GM18951 (cell line): ENCODE measurements at regions not wholly inside any gene's neighbourhood (a gene's known extent, or its start where the extent isn't known, plus 50 kb on each side); places are given as distances from the start of the nearest gene placed in this dataset.

ENCODE experiments used
- POLR2A ChIP-seq: IDR thresholded peaks from 4 replicates; pipeline ENCODE4 v1.6.1; 2011; ENCODE audit warnings: mild to moderate bottlenecking; ENCODE audit not compliant: insufficient read length, insufficient read depth; ENCODE audit errors: extremely low read depth
- in situ Hi-C: fragments of 300-500 bp; cut with MboI; formaldehyde crosslinking; loops from one replicate; pipeline ENCODE4 v1.12.0; 2022; ENCODE audit warnings: low sequenced_read_pairs, mixed read lengths, inconsistent platforms; ENCODE audit not compliant: unreplicated experiment

DNA sequence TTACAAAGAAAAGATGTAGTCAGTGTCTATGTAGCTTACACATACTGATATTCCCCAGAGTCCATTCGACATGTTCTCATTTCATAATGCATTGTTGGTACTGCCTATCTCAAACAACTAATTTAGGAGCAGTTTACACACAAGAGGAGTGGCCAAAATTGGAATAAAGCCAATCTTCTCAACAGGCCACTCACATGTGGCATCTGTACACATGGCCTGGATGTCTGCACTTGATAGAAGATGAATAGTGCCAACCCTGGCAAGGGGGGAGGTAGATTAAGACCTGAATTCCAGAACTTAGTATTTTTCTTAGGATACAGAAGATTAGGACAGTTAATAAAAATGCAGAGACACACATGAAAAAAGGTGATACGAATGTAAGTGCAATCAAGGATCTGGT is 125.3 kb upstream of the STARD3NL start:
- in situ Hi-C loops = no loop called here
- no peak for TF ChIP-seq POLR2A

GRCh38 chr7:38054199-38054598 is 123.8 kb upstream of the STARD3NL start:
- no peak for TF ChIP-seq POLR2A
- in situ Hi-C loops = no loop called here

DNA sequence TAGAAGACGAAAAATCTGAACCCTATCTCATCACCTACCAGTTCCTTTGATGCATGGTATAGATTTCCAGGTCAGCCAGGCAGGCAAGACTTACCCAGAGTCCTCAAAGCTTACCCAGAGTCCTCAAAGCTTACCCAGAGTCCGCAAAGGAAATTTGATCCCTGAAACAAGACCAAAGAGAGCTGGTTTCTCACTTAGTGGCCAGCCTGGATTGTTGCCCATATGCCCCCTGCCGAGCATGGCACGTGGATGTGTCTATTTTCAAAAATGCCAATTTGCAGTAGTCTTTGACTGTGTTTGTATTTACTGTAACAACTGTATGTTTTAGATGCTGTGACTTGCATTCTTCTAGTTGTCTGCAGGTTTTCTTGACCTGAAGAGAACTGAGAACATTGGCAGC is 120.2 kb upstream of the STARD3NL start:
- in situ Hi-C loops = no loop called here
- TF ChIP-seq POLR2A = no peak

- no peak for TF ChIP-seq POLR2A
- in situ Hi-C loops = no loop called here
These were observed 117.9 kb upstream of the STARD3NL start for GRCh38 chr7:38060116-38060515.

DNA sequence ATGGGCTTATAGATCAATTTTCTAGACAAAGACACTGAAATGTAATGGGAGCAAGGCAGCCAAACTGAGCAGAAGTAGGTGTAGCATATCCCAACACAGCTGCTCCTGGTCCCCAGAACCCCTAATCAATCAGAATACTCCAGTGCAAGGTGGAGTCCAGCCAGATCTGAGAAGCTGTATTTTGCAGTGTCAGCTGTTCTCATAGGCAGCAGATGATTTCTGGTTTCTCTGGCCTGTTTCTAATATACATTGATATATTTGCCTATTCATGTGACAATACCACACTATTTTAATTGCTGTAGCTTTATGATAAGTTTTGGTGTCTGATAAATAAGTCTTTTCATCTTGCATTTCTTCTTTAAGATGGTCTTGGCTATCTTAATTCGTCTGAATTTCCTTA is 117.4 kb upstream of the STARD3NL start:
- in situ Hi-C loops = no loop called here

DNA sequence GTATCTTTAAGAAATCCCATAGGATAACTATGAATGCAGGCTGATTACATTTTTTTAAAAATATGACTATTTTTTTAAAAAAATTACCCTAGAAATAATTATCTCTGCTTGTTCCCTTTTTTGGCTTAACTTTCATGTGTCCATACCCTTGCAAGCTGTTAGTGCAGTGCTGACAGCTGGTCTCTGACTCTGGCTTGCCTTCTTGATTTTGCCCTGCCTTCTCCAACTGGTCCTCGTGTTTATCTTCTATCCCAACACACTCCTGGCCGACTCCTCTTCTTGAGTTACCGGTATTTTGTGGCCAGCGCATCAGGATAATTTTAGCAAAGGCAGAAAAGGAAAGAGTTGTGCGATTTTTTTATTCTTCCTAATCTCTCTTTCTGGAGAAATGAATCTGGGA is 111.7 kb upstream of the STARD3NL start:
- TF ChIP-seq POLR2A = no peak
- in situ Hi-C loops = no loop called here

More for the DNA sequence above, 117.4 kb upstream of the STARD3NL start:
- no peak for TF ChIP-seq POLR2A

DNA sequence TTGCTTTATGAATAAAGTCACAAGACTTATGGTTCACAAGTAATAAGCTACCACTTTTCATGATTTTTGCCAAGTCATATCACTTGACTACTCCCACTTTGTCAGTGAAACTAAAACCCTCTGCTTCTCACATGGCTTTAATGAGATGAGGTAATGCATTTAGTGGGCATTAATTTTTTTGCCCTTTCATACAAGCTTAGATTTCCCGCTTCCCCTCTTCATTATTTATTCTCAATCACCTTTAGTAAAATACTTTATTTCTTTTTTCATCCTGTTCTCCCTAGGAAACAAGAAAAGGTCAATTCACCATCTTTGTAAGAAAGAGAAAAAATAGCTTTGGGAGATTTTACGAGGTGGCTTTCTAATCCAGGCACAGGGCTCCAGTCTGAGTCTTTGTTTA is 109.6 kb upstream of the STARD3NL start:
- in situ Hi-C loops = no loop called here
- no peak for TF ChIP-seq POLR2A

DNA sequence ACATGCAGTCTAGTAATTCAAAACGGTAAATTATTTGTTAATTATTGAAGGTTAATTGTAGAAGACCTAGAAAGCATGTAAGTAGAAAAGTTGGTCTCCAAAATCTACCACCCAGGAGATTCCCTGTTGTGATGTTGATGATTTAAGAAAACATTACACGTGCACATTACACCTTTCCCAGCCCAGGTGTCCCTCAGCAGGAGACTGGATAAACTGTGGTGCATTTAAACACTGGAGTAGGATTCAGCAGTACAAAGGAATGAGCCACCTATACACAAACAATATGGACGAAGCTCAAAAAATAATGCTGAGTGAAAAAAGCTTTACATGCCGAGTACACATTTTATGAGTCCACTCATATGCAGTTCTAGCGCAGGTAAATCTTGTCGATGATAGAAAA is 109.0 kb upstream of the STARD3NL start:
- in situ Hi-C loops = no loop called here
- no peak for TF ChIP-seq POLR2A

GRCh38 chr7:38070718-38071117 is 107.3 kb upstream of the STARD3NL start:
- no peak for TF ChIP-seq POLR2A
- in situ Hi-C loops = no loop called here

GRCh38 chr7:38086857-38087256 is 91.2 kb upstream of the STARD3NL start:
- no peak for TF ChIP-seq POLR2A
- in situ Hi-C loops = no loop called here

- in situ Hi-C loops = no loop called here
- TF ChIP-seq POLR2A = no peak
These were observed 75.5 kb upstream of the STARD3NL start for GRCh38 chr7:38102507-38102906.

GRCh38 chr7:38105874-38106483 is 72.1 kb upstream of the STARD3NL start:
- in situ Hi-C loops = loop anchor here (5.0 kb wide), 1 partner anchor 116 kb away; no protein-coding TSS in a partner anchor

DNA sequence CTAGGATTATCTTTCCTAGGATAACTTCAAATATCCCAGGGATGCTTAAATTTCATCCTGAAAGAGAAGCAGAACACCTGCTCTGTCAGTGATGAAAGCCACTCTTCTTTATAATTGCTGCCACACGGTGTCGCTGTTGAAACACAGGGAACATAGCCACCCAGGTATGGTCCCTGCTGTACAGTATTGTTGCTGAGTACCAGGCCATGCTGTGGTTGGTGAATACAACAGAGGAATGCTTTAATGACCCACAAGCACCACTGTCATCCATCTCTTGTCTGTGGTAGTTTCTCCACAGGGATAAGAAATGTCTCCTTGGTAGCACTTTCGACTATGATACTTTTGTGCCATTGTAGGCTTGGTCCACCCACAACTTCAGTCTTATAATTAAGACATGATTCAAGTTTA is 70.6 kb upstream of the STARD3NL start:
- in situ Hi-C loops = loop anchor here (5.0 kb wide), 1 partner anchor 115 kb away; no protein-coding TSS in a partner anchor
- TF ChIP-seq POLR2A = no peak

More at GRCh38 chr7:38105874-38106483, 72.1 kb upstream of the STARD3NL start:
- no peak for TF ChIP-seq POLR2A

- TF ChIP-seq POLR2A = no peak
- in situ Hi-C loops = no loop called here
These were observed 66.0 kb upstream of the STARD3NL start for GRCh38 chr7:38112075-38112474.

DNA sequence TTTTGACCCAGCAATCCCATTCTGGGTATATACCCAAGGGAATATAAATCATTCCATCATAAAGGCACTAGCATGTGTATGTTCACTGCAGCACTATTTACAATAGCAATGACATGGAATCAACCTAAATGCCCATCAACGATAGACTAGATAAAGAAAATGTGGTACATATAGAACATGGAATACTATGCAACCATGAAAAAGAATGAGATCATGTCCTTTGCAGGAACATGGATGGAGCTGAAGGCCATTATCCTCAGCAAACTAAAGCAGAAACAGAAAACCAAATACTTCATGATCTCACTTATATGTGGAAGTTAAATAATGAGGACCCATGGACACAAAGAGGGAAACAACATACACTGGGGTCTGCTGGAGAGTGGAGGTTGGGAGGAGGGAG is 58.0 kb upstream of the STARD3NL start:
- no peak for TF ChIP-seq POLR2A
- in situ Hi-C loops = no loop called here
